Cardiac fibroblast (primary cell): ENCODE measurements at regions not wholly inside any gene's neighbourhood (a gene's known extent, or its start where the extent isn't known, plus 50 kb on each side); places are given as distances from the start of the nearest gene placed in this dataset.

Source experiments
- DNase-seq, 2 donors: peaks; one replicate each; pipeline versions ENCODE4 v3.0.0 to v3.0.0-alpha.2; 2010; ENCODE audit warnings: low read depth in 2 of 2
- H3K4me3 ChIP-seq, 2 donors: replicated peaks in 1 of 2; 1 replicate in 1 of 2; 2 replicates in 1 of 2; pipeline ENCODE4 v1.5.1; 2011; ENCODE audit warnings: low read depth in 2 of 2, low read length in 2 of 2, mild to moderate bottlenecking in 2 of 2, moderate library complexity in 1 of 2
- CTCF ChIP-seq: IDR thresholded peaks from one replicate; pipeline ENCODE4 v1.5.1; 2011; ENCODE audit warnings: low read depth, mild to moderate bottlenecking, low read length, inconsistent platforms

DNA sequence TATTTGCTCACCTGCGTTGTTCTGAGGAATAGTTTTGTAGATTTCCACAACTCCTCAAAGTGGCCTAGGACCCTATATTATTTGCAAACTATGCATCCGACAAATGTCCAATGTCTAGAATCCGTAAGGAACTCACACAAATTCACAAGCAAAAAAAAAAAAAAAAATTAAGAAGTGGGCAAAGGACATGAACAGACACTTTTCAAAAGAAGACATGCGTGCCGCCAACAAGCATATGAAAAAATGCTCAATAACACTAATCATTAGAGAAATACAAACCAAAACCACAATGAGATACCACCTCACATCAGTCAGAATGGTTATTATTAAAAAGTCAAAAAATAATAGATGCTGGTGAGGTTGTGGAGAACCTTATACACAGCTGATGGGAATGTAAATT lies 398.5 kb upstream of the PROK2 start:
- no peak overlapping the region for H3K4me3 ChIP-seq
- no peak for TF ChIP-seq CTCF

DNA sequence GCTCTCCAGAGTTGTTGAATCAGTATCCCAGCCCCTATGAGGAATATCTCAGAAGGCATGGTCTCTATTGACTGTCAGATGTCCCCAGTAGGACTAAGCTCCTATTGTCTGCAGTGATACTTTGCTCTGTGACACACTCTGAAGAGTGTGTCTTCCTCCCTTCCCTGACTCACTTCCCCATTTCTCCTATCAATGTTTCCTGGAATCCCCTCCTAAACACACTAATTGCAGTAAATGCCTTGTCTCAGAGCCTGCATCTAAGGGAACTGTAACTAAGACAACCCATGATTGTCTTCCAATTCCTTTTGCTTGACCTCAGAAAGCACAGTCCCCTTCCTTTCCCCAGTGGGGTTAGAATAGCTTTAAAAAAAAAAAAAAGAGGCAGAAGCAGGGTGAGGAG lies 397.3 kb upstream of the PROK2 start:
- TF ChIP-seq CTCF: no peak
- H3K4me3 ChIP-seq: no peak overlapping the region
- no peak for DNase-seq

More for the DNA sequence above, 398.5 kb upstream of the PROK2 start:
- DNase-seq: no peak

DNA sequence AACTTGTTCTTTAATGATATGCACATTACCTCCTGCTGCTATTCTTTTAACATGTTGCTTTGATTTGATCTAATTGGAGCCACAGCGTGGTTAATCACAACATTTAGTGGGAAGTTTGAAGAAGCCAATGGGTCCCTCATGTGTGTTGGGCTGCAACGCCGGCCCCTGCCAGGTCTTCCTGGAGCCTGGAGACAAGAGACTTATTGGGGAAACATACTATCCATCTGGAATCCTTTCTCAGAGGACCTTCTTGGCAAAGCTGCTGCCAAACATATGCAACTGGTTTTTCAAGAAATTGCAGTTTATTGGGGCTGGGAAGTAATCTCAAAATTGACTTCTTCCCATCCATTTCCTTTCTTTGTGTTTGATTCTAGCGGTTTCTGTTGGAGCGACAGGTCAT lies 396.3 kb upstream of the PROK2 start:
- no peak overlapping the region for H3K4me3 ChIP-seq
- TF ChIP-seq CTCF: no peak
- DNase-seq: no peak

DNA sequence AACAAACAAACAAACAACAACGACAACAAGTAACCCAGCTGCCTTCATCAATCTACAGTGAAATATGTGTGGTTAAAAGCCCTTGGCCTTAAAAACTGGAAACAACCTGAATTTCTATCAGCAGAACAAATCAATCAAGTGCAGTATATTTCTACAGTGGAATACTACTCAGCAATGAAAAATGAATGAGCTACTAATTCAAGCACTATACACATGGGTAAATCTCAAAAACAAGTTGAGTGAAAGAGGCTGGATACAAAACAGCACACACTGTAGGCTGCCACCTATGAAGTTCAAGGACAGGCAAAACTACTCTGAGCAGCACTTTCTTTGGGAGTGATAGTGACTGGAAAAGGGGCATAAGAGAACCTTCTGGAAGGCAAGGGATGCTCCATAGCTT lies 395.5 kb upstream of the PROK2 start:
- no peak for DNase-seq
- TF ChIP-seq CTCF: no peak

GRCh38 chr3:72179107-72179464 lies 394.1 kb upstream of the PROK2 start:
- DNase-seq: no peak
- no peak overlapping the region for H3K4me3 ChIP-seq
- no peak for TF ChIP-seq CTCF

More for the DNA sequence above, 395.5 kb upstream of the PROK2 start:
- no peak overlapping the region for H3K4me3 ChIP-seq

- no peak for DNase-seq
- H3K4me3 ChIP-seq: no peak overlapping the region
- TF ChIP-seq CTCF: no peak
Observed at GRCh38 chr3:72178463-72179106, 393.6 kb upstream of the PROK2 start.
